ENCODE measurements at regions not wholly inside any gene's neighbourhood (a gene's known extent, or its start where the extent isn't known, plus 50 kb on each side); places are given as distances from the start of the nearest gene placed in this dataset.

DNA sequence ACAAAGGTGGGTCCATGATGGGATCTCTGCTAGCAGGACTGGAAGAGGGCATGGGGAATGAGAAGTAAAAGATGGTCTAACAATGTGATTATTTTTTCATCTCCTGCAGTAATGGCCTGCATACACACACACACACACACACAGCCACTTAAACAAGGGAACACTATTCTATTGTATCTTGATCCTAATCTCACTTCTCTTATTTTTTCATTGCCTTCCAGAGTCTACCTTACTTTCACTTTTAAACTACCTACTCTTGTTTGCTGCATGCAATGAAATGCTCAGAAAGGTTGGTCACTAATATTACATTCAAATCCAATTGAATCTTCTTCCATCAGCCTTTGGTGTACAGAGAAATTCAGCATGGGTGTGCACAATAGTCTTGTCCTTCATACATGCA, 853.8 kb downstream of the IGSF11 start:
- BruUV-seq (replicated peaks): no TSS peak
- Histone ChIP-seq H3K4me2 (ENCODE audit: low read length) (no peak overlapping the region), H3K4me3 (ENCODE audit: low read length) (no peak overlapping the region), H3K4me1 (ENCODE audit: insufficient read depth, low read length) (no peaks in the 10 kb centered on the region), H3K9ac (ENCODE audit: low read length) (no peak overlapping the region), H3K79me2 (ENCODE audit: low read length) (no peaks in the 10 kb centered on the region), H3K9me2 (replicated peaks; ENCODE audit: low read length) (no peaks in the 10 kb centered on the region), H3K36me3 (ENCODE audit: low read depth, low read length) (no peaks in the 10 kb centered on the region), H3K27ac (ENCODE audit: low read length) (no peak overlapping the region), H2AFZ (ENCODE audit: low read length) (no peak overlapping the region), H3F3A (ENCODE audit: low read length, unreplicated experiment) (no peaks in the 10 kb centered on the region), H4K20me1 (ENCODE audit: low read length) (no peaks in the 10 kb centered on the region), H3K27me3 (ENCODE audit: low read length) (no peaks in the 10 kb centered on the region), H3K9me3 (ENCODE audit: low read length) (peaks cover 12% of the 10 kb centered on the region)
- no peak for DNase-seq
- TF ChIP-seq EZH2phosphoT487 (IDR thresholded peaks at IDR 0.05; ENCODE audit: borderline replicate concordance, low read length) (no peak), EZH2 (IDR thresholded peaks at IDR 0.05; ENCODE audit: low read length, unreplicated experiment) (no peak)
- TF ChIP-seq, protein P1, sequence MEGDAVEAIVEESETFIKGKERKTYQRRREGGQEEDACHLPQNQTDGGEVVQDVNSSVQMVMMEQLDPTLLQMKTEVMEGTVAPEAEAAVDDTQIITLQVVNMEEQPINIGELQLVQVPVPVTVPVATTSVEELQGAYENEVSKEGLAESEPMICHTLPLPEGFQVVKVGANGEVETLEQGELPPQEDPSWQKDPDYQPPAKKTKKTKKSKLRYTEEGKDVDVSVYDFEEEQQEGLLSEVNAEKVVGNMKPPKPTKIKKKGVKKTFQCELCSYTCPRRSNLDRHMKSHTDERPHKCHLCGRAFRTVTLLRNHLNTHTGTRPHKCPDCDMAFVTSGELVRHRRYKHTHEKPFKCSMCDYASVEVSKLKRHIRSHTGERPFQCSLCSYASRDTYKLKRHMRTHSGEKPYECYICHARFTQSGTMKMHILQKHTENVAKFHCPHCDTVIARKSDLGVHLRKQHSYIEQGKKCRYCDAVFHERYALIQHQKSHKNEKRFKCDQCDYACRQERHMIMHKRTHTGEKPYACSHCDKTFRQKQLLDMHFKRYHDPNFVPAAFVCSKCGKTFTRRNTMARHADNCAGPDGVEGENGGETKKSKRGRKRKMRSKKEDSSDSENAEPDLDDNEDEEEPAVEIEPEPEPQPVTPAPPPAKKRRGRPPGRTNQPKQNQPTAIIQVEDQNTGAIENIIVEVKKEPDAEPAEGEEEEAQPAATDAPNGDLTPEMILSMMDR (conservative IDR thresholded peaks at IDR 0.05; ENCODE audit: low read depth, low read length): no peak
- POLR2A ChIA-PET (ENCODE audit: unreplicated experiment): no interaction called here
- CTCF ChIA-PET: no interaction called here
- ATAC-seq: no peak
- intact Hi-C loops (cut with micrococcal nuclease): no loop called here

GRCh38 chr3:118181274-118181673, 853.4 kb downstream of the IGSF11 start:
- no peak for DNase-seq
- intact Hi-C loops (cut with micrococcal nuclease): no loop called here
- no peaks in the 10 kb centered on the region for H3K27me3 ChIP-seq (ENCODE audit: low read length)
- H3F3A ChIP-seq (ENCODE audit: low read length, unreplicated experiment): no peaks in the 10 kb centered on the region
- no peaks in the 10 kb centered on the region for H3K9me2 ChIP-seq (replicated peaks; ENCODE audit: low read length)
- POLR2A ChIA-PET (ENCODE audit: unreplicated experiment): no interaction called here
- ATAC-seq: no peak
- no peaks in the 10 kb centered on the region for H4K20me1 ChIP-seq (ENCODE audit: low read length)
- no peaks in the 10 kb centered on the region for H3K36me3 ChIP-seq (ENCODE audit: low read depth, low read length)
- no peak overlapping the region for H3K9ac ChIP-seq (ENCODE audit: low read length)
- no peaks in the 10 kb centered on the region for H3K4me1 ChIP-seq (ENCODE audit: insufficient read depth, low read length)
- H3K9me3 ChIP-seq (ENCODE audit: low read length): peaks cover 12% of the 10 kb centered on the region
- BruUV-seq (replicated peaks): no TSS peak
- H2AFZ ChIP-seq (ENCODE audit: low read length): no peak overlapping the region
- TF ChIP-seq EZH2 (IDR thresholded peaks at IDR 0.05; ENCODE audit: low read length, unreplicated experiment) (no peak), EZH2phosphoT487 (IDR thresholded peaks at IDR 0.05; ENCODE audit: borderline replicate concordance, low read length) (no peak)
- TF ChIP-seq, protein P1 (conservative IDR thresholded peaks at IDR 0.05; ENCODE audit: low read depth, low read length): no peak
- CTCF ChIA-PET: no interaction called here
- no peak overlapping the region for H3K4me2 ChIP-seq (ENCODE audit: low read length)
- H3K79me2 ChIP-seq (ENCODE audit: low read length): no peaks in the 10 kb centered on the region
- H3K4me3 ChIP-seq (ENCODE audit: low read length): no peak overlapping the region
- H3K27ac ChIP-seq (ENCODE audit: low read length): no peak overlapping the region

GRCh38 chr3:118186051-118186450, 848.6 kb downstream of the IGSF11 start:
- intact Hi-C loops (cut with micrococcal nuclease): no loop called here
- ChIA-PET CTCF (no interaction called here), POLR2A (ENCODE audit: unreplicated experiment) (no interaction called here)
- TF ChIP-seq, protein P1 (conservative IDR thresholded peaks at IDR 0.05; ENCODE audit: low read depth, low read length): no peak
- no peak for TF ChIP-seq EZH2phosphoT487 (IDR thresholded peaks at IDR 0.05; ENCODE audit: borderline replicate concordance, low read length)
- TF ChIP-seq EZH2 (IDR thresholded peaks at IDR 0.05; ENCODE audit: low read length, unreplicated experiment): no peak
- Histone ChIP-seq H3K4me3 (ENCODE audit: low read length) (no peak overlapping the region), H2AFZ (ENCODE audit: low read length) (no peak overlapping the region), H3K9ac (ENCODE audit: low read length) (no peak overlapping the region), H3K36me3 (ENCODE audit: low read depth, low read length) (no peaks in the 10 kb centered on the region), H3K4me1 (ENCODE audit: insufficient read depth, low read length) (no peaks in the 10 kb centered on the region), H4K20me1 (ENCODE audit: low read length) (no peaks in the 10 kb centered on the region), H3K9me2 (replicated peaks; ENCODE audit: low read length) (no peaks in the 10 kb centered on the region), H3K9me3 (ENCODE audit: low read length) (peaks cover 19% of the 10 kb centered on the region; the same call in 1 of the 2 replicates), H3F3A (ENCODE audit: low read length, unreplicated experiment) (no peaks in the 10 kb centered on the region), H3K27ac (ENCODE audit: low read length) (no peak overlapping the region), H3K4me2 (ENCODE audit: low read length) (no peak overlapping the region), H3K79me2 (ENCODE audit: low read length) (no peaks in the 10 kb centered on the region), H3K27me3 (ENCODE audit: low read length) (no peaks in the 10 kb centered on the region)
- ATAC-seq (no peak), DNase-seq (no peak)
- no TSS peak for BruUV-seq (replicated peaks)

All from PC-3 (cell line).